A549 (cell line): ENCODE measurements at regions not wholly inside any gene's neighbourhood (a gene's known extent, or its start where the extent isn't known, plus 50 kb on each side); places are given as distances from the start of the nearest gene placed in this dataset.

Source experiments
- ATAC-seq, 2 experiments: fragments of 200-7000 bp in 1 of 2; fragments of >200 bp in 1 of 2; cut with Nextera tagmentation in 1 of 2; cut with Tn5 transposase in 1 of 2; 3 replicates each; pipeline versions ENCODE4 v1.8.0 to v1.9.1; 2018 to 2020; ENCODE audit warnings: mild to moderate bottlenecking in 1 of 2, moderate library complexity in 1 of 2
- CTCF ChIA-PET: fragments of 300-600 bp; sonication (Branson Sonifier 250); formaldehyde crosslinking; extraction: SDS; loops from one replicate; lab custom pipeline; 2021; ENCODE audit warnings: antibody characterized with exemption, inconsistent platforms; lab: Yijun Ruan, JAX
- POLR2A ChIA-PET: fragments of 350-600 bp; formaldehyde crosslinking; extraction: SDS; loops from one replicate; lab custom pipeline; 2021; ENCODE audit warnings: antibody characterized with exemption, inconsistent platforms; lab: Yijun Ruan, JAX
- DNase-seq, 2 experiments: peaks; one replicate each; pipeline versions ENCODE4 v3.0.0 to v3.0.0-alpha.2; 2011 to 2016; ENCODE audit warnings: low read depth in 1 of 2, low spot score in 1 of 2
- FAIRE-seq: peaks from 2 replicates; lab custom pipeline; 2011; peaks lifted over from hg19 to GRCh38; lab: Jason Lieb, UNC
- H3K27ac ChIP-seq, 2 experiments: fragments of >200 bp; sonication (Bioruptor Twin); formaldehyde crosslinking; 3 replicates each; pipeline ENCODE4 v1.5.1; 2016 to 2017
- H3K4me1 ChIP-seq: fragments of >200 bp; sonication (Bioruptor Twin); formaldehyde crosslinking; 3 replicates; pipeline ENCODE4 v1.6.1; 2016
- H3K4me2 ChIP-seq: fragments of >200 bp; sonication (Bioruptor Twin); formaldehyde crosslinking; 3 replicates; pipeline ENCODE4 v1.6.1; 2016
- H3K4me3 ChIP-seq: fragments of >200 bp; sonication (Bioruptor Twin); formaldehyde crosslinking; 3 replicates; pipeline ENCODE4 v1.5.1; 2016
- H3K9me3 ChIP-seq: fragments of >200 bp; sonication (Bioruptor Twin); formaldehyde crosslinking; 3 replicates; pipeline ENCODE4 v1.6.1; 2016
- CBX2 ChIP-seq: fragments of 200-600 bp; sonication (generic); IDR thresholded peaks from 2 replicates; pipeline ENCODE4 v1.6.1; 2016; ENCODE audit warnings: low read depth, mild to moderate bottlenecking, borderline replicate concordance
- EHMT2 ChIP-seq: fragments of 200-600 bp; sonication (generic); IDR thresholded peaks from 2 replicates; pipeline ENCODE4 v1.6.1; 2016; ENCODE audit warnings: antibody characterized with exemption, low read depth, mild to moderate bottlenecking, moderate library complexity
- FOSB ChIP-seq: fragments of 250-450 bp; sonication (Bioruptor Pico); IDR thresholded peaks from 2 replicates; pipeline ENCODE4 v1.5.0; 2020; ENCODE audit warnings: mild to moderate bottlenecking, moderate library complexity
- HDAC2 ChIP-seq: fragments of 200-600 bp; sonication (generic); IDR thresholded peaks from 2 replicates; pipeline ENCODE4 v1.6.1; 2016
- HOXA7 ChIP-seq: fragments of 250-450 bp; sonication (Bioruptor Pico); IDR thresholded peaks from 2 replicates; pipeline ENCODE4 v1.5.0; 2020; ENCODE audit warnings: mild to moderate bottlenecking, moderate library complexity
- JUNB ChIP-seq: fragments of >200 bp; sonication (Bioruptor Twin); formaldehyde crosslinking; IDR thresholded peaks from 2 replicates; pipeline ENCODE4 v1.6.1; 2016
- KDM1A ChIP-seq: fragments of 200-600 bp; sonication (generic); IDR thresholded peaks from 2 replicates; pipeline ENCODE4 v1.6.1; 2016; ENCODE audit warnings: low read depth, mild to moderate bottlenecking
- MAFK ChIP-seq: fragments of 450-650 bp; IDR thresholded peaks from 2 replicates; pipeline ENCODE4 v1.6.1; 2014; ENCODE audit not compliant: partially characterized antibody
- MAZ ChIP-seq: fragments of 150-350 bp; IDR thresholded peaks from 2 replicates; pipeline ENCODE4 v1.6.1; 2014; ENCODE audit warnings: antibody characterized with exemption, low read depth, low read length, borderline replicate concordance
- MYC ChIP-seq: IDR thresholded peaks from 2 replicates; pipeline ENCODE4 v1.6.1; 2012; ENCODE audit warnings: mild to moderate bottlenecking, inconsistent platforms, low read length, improper control_type of control experiment, borderline replicate concordance
- NFE2L2 ChIP-seq: fragments of 150-350 bp; conservative IDR thresholded peaks from 2 replicates; pipeline ENCODE4 v1.6.1; 2014; ENCODE audit warnings: low read length
- NR3C1 ChIP-seq: fragments of >200 bp; sonication (Bioruptor Twin); formaldehyde crosslinking; IDR thresholded peaks from 3 replicates; pipeline ENCODE4 v1.6.1; 2017
- POLR2AphosphoS2 ChIP-seq: conservative IDR thresholded peaks from 2 replicates; pipeline ENCODE4 v1.6.1; 2012; ENCODE audit warnings: low read length, improper control_type of control experiment, inconsistent platforms
- RCOR1 ChIP-seq: fragments of 150-350 bp; IDR thresholded peaks from 2 replicates; pipeline ENCODE4 v1.6.1; 2014; ENCODE audit warnings: antibody characterized with exemption, low read length, low read depth
- SREBF2 ChIP-seq: fragments of 450-650 bp; IDR thresholded peaks from 2 replicates; pipeline ENCODE4 v1.6.1; 2014; ENCODE audit warnings: mild to moderate bottlenecking, moderate library complexity
- TFCP2L1 ChIP-seq: fragments of 250-450 bp; sonication (Bioruptor Pico); IDR thresholded peaks from 2 replicates; pipeline ENCODE4 v1.5.0; 2021; ENCODE audit warnings: mild to moderate bottlenecking
- TP53 ChIP-seq: fragments of 250-450 bp; sonication (Bioruptor Pico); IDR thresholded peaks from 2 replicates; pipeline ENCODE4 v1.5.0; 2021; ENCODE audit warnings: mild to moderate bottlenecking, moderate library complexity
- ZNF302 ChIP-seq: fragments of 250-450 bp; sonication (Bioruptor Pico); IDR thresholded peaks from 2 replicates; pipeline ENCODE4 v1.9.0; 2021; ENCODE audit warnings: inconsistent platforms, mild to moderate bottlenecking, moderate library complexity
- WGBS: methylation state at CpG from one replicate; pipeline ENCODE4 v1.1.6; 2017; ENCODE audit errors: missing lambda C conversion rate; 5-methylcytosine and 5-hydroxymethylcytosine counted together
- TF ChIP-seq, protein P1 (sequence below): fragments of 450-650 bp; IDR thresholded peaks from 2 replicates; pipeline ENCODE4 v1.6.1; 2014; ENCODE audit warnings: antibody characterized with exemption
- TF ChIP-seq, protein P2 (sequence below): fragments of >200 bp; sonication (Bioruptor Twin); formaldehyde crosslinking; IDR thresholded peaks from 3 replicates; pipeline ENCODE4 v1.6.1; 2016
- TF ChIP-seq, protein P3 (sequence below): fragments of 150-350 bp; IDR thresholded peaks from 2 replicates; pipeline ENCODE4 v1.6.1; 2014; ENCODE audit warnings: low read depth, mild to moderate bottlenecking, low read length
- TF ChIP-seq, protein P4 (sequence below): IDR thresholded peaks from 2 replicates; pipeline ENCODE4 v1.6.1; 2012

DNA sequence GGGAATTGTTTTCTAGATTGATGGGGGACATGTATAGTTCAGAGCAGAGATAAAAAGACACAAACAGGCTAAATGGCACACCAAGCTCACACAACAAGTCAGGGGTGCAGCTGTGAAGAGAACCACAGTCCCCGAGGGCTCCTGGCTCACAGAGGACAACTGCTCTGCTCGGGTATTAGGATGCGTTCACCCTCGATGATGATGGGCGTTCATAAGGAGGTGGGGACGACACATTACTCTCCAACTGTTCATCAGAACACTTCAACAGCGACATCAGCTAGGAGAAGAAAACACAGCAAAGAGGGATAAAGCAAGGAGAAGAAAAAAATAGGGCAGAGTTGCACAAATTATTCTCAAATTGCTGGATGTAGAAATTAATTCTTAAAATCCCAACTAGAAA, 174.8 kb upstream of the RREB1 start:
- Histone ChIP-seq H3K4me1 (no peaks in the 10 kb centered on the region), H3K4me2 (no peak overlapping the region), H3K4me3 (no peak overlapping the region), H3K9me3 (no peaks in the 10 kb centered on the region), H3K27ac (no peak overlapping the region)
- 59% methylated on average over 7 of the region's 7 CpGs for WGBS
- CTCF ChIA-PET: no interaction called here
- ATAC-seq (no peak), FAIRE-seq (no peak), DNase-seq (no peak)
- TF ChIP-seq MAFK (no peak), SREBF2 (no peak), ZNF302 (no peak), RCOR1 (no peak), HDAC2 (no peak), POLR2AphosphoS2 (no peak), HOXA7 (no peak), NFE2L2 (no peak), TP53 (CRISPR knock-in tag) (no peak), CBX2 (no peak), NR3C1 (no peak), FOSB (no peak), TFCP2L1 (CRISPR knock-in tag) (no peak)
- POLR2A ChIA-PET: no interaction called here

DNA sequence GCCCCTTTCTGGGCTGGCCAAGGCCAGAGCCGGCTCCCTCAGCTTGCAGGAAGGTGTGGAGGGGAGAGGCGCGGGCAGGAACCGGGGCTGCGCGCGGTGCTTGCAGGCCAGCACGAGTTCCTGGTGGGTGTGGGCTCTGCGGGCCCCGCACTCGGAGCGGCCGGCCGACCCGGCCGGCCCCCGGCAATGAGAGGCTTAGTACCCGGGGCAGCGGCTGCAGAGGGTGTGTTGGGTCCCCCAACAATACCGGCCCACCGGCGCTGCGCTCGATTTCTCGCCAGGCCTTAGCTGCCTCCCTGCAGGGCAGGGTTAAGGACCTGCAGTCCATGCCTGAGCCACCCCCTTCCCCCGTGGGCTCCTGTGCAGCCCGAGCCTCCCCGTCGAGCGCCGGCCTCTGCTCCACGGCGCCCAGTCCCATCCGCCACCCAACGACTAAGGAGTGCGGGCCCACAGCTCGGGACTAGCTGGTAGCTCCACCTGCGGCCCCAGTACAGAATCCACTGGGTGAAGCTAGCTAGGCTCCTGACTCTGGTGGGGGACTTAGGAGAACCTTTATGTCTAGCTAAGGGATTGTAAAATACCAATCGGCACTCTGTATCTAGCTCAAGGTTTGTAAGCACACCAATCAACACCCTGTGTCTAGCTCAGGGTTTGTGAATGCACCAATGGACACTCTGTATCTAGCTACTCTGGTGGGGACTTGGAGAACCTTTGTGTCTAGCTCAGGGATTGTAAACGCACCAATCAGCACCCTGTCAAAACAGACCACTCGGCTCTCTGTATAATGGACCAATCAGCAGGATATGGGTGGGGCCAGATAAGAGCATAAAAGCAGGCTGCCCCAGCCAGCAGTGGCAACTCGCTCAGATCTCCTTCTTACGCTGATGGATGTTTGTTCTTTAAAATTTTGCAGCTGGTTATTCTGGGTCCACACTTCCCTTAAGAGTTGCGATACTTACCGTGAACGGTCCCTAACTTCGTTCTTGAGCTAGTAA, 167.4 kb upstream of the RREB1 start:
- Histone ChIP-seq H3K4me3 (no peak overlapping the region), H3K9me3 (no peaks in the 10 kb centered on the region), H3K4me2 (no peak overlapping the region), H3K27ac (no peak overlapping the region), H3K4me1 (no peaks in the 10 kb centered on the region)
- WGBS: 62% methylated on average over 11 of the region's 47 CpGs
- FAIRE-seq: no peak
- CTCF ChIA-PET: no interaction called here
- no peak for ATAC-seq
- POLR2A ChIA-PET: no interaction called here
- DNase-seq: no peak
- TF ChIP-seq, protein P1, sequence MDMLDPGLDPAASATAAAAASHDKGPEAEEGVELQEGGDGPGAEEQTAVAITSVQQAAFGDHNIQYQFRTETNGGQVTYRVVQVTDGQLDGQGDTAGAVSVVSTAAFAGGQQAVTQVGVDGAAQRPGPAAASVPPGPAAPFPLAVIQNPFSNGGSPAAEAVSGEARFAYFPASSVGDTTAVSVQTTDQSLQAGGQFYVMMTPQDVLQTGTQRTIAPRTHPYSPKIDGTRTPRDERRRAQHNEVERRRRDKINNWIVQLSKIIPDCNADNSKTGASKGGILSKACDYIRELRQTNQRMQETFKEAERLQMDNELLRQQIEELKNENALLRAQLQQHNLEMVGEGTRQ: no peak
- no peak for TF ChIP-seq RCOR1
- no peak for TF ChIP-seq NFE2L2
- TF ChIP-seq KDM1A: no peak
- TF ChIP-seq EHMT2: no peak
- TF ChIP-seq, protein P2, sequence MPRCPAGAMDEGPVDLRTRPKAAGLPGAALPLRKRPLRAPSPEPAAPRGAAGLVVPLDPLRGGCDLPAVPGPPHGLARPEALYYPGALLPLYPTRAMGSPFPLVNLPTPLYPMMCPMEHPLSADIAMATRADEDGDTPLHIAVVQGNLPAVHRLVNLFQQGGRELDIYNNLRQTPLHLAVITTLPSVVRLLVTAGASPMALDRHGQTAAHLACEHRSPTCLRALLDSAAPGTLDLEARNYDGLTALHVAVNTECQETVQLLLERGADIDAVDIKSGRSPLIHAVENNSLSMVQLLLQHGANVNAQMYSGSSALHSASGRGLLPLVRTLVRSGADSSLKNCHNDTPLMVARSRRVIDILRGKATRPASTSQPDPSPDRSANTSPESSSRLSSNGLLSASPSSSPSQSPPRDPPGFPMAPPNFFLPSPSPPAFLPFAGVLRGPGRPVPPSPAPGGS: no peak
- TF ChIP-seq, protein P3, sequence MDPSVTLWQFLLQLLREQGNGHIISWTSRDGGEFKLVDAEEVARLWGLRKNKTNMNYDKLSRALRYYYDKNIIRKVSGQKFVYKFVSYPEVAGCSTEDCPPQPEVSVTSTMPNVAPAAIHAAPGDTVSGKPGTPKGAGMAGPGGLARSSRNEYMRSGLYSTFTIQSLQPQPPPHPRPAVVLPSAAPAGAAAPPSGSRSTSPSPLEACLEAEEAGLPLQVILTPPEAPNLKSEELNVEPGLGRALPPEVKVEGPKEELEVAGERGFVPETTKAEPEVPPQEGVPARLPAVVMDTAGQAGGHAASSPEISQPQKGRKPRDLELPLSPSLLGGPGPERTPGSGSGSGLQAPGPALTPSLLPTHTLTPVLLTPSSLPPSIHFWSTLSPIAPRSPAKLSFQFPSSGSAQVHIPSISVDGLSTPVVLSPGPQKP: no peak
- no peak for TF ChIP-seq JUNB
- TF ChIP-seq, protein P4, sequence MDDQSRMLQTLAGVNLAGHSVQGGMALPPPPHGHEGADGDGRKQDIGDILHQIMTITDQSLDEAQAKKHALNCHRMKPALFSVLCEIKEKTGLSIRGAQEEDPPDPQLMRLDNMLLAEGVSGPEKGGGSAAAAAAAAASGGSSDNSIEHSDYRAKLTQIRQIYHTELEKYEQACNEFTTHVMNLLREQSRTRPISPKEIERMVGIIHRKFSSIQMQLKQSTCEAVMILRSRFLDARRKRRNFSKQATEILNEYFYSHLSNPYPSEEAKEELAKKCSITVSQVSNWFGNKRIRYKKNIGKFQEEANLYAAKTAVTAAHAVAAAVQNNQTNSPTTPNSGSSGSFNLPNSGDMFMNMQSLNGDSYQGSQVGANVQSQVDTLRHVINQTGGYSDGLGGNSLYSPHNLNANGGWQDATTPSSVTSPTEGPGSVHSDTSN: no peak
- no peak for TF ChIP-seq MYC
- no peak for TF ChIP-seq MAZ
- TF ChIP-seq, all 56 proteins: peak for 0
